SK-N-SH (cell line): ENCODE measurements at regions not wholly inside any gene's neighbourhood (a gene's known extent, or its start where the extent isn't known, plus 50 kb on each side); places are given as distances from the start of the nearest gene placed in this dataset.

ENCODE experiments used
- CTCF ChIP-seq: fragments of 200-600 bp; sonication (generic); IDR thresholded peaks from 2 replicates; pipeline ENCODE4 v1.6.1; 2017; ENCODE audit warnings: antibody characterized with exemption, mild to moderate bottlenecking, moderate library complexity
- EP300 ChIP-seq, 2 experiments: IDR thresholded peaks; 2 replicates each; pipeline versions ENCODE4 v1.4.0 to v1.6.1; 2012; ENCODE audit warnings: borderline replicate concordance in 1 of 2, low read depth in 1 of 2, low read length in 1 of 2
- MXI1 ChIP-seq: IDR thresholded peaks from 2 replicates; pipeline ENCODE4 v1.6.1; 2012; ENCODE audit warnings: mild to moderate bottlenecking, low read depth, low read length, improper control_type of control experiment
- NFIC ChIP-seq: IDR thresholded peaks from 2 replicates; pipeline ENCODE4 v1.4.0; 2012; ENCODE audit warnings: borderline replicate concordance
- NRF1 ChIP-seq: IDR thresholded peaks from 2 replicates; pipeline ENCODE4 v1.6.1; 2012; ENCODE audit warnings: low read depth, mild to moderate bottlenecking, low read length
- POLR2AphosphoS5 ChIP-seq: IDR thresholded peaks from 2 replicates; pipeline ENCODE4 v1.6.1; 2012; ENCODE audit warnings: low read depth, low read length
- RAD21 ChIP-seq: IDR thresholded peaks from 2 replicates; pipeline ENCODE4 v1.6.1; 2012; ENCODE audit warnings: mild to moderate bottlenecking, low read length
- REST ChIP-seq: IDR thresholded peaks from 2 replicates; pipeline ENCODE4 v1.6.1; 2012; ENCODE audit warnings: mild to moderate bottlenecking, low read depth, low read length, moderate library complexity
- SIN3A ChIP-seq: IDR thresholded peaks from 2 replicates; pipeline ENCODE4 v1.6.1; 2012; ENCODE audit warnings: low read depth, mild to moderate bottlenecking, low read length, moderate library complexity, borderline replicate concordance
- USF2 ChIP-seq: fragments of 150-350 bp; IDR thresholded peaks from 2 replicates; pipeline ENCODE4 v1.6.1; 2017; ENCODE audit warnings: antibody characterized with exemption, low read length, low read depth, borderline replicate concordance

GRCh38 chr1:177883581-177883980, 86.3 kb downstream of the SEC16B start:
- TF ChIP-seq CTCF (no peak), NFIC (no peak), MXI1 (no peak), USF2 (no peak), NRF1 (no peak), POLR2AphosphoS5 (no peak), SIN3A (no peak), RAD21 (no peak), REST (no peak), EP300 (IDR thresholded peaks at IDR 0.05; ENCODE audit: borderline replicate concordance in 1 of 2, low read depth in 1 of 2, low read length in 1 of 2) (no peak)
